ENCODE measurements at regions not wholly inside any gene's neighbourhood (a gene's known extent, or its start where the extent isn't known, plus 50 kb on each side); places are given as distances from the start of the nearest gene placed in this dataset.

GRCh38 chrX:22634751-22635150, 362.0 kb downstream of the CBLL2 start:
- no peak for TF ChIP-seq CTCF (IDR thresholded peaks at IDR 0.05)
- TF ChIP-seq AFF4 (CRISPR knock-in tag; IDR thresholded peaks at IDR 0.05; ENCODE audit: borderline replicate concordance): no peak
- TF ChIP-seq CREM (CRISPR knock-in tag; IDR thresholded peaks at IDR 0.05): no peak
- no peak for TF ChIP-seq SP1 (CRISPR knock-in tag; conservative IDR thresholded peaks at IDR 0.05)
- TF ChIP-seq USF2 (CRISPR knock-in tag; IDR thresholded peaks at IDR 0.05): no peak
- TF ChIP-seq NR1H2 (CRISPR knock-in tag; IDR thresholded peaks at IDR 0.05): no peak
- no peak for TF ChIP-seq RELA (CRISPR knock-in tag; IDR thresholded peaks at IDR 0.05; ENCODE audit: borderline replicate concordance)
- no peak for TF ChIP-seq JUN (CRISPR knock-in tag; IDR thresholded peaks at IDR 0.05)
- TF ChIP-seq STAT6 (CRISPR knock-in tag; conservative IDR thresholded peaks at IDR 0.05; ENCODE audit: low read depth): no peak
- no peak for TF ChIP-seq ZSCAN18 (CRISPR knock-in tag; IDR thresholded peaks at IDR 0.05)

Data from WTC11 (cell line).